AG04450 (cell line): ENCODE measurements at regions not wholly inside any gene's neighbourhood (a gene's known extent, or its start where the extent isn't known, plus 50 kb on each side); places are given as distances from the start of the nearest gene placed in this dataset.

Experiments
- CTCF ChIA-PET: fragments of 300-600, 350-600 bp; formaldehyde crosslinking; extraction: SDS; loops from one replicate; lab custom pipeline; 2022; ENCODE audit warnings: antibody characterized with exemption, inconsistent platforms; lab: Charles Lee
- POLR2A ChIA-PET: fragments of 350-600 bp; formaldehyde crosslinking; extraction: SDS; loops from one replicate; lab custom pipeline; 2021; ENCODE audit warnings: antibody characterized with exemption, inconsistent platforms; lab: Yijun Ruan, JAX
- DNase-seq: peaks from one replicate; pipeline ENCODE4 v3.0.0-alpha.2; 2011; ENCODE audit warnings: low read depth, low spot score
- H3K27ac ChIP-seq: one replicate; pipeline ENCODE4 v1.5.1; 2012; ENCODE audit warnings: low read depth, low read length, control low read depth
- H3K27me3 ChIP-seq: one replicate; pipeline ENCODE4 v1.6.0; 2012; ENCODE audit warnings: low read length; ENCODE audit not compliant: control insufficient read depth, insufficient read depth
- H3K4me3 ChIP-seq: 2 replicates; pipeline ENCODE4 v1.5.1; 2011; ENCODE audit warnings: mild to moderate bottlenecking, low read depth, low read length, control low read depth
- H3K9me3 ChIP-seq: 2 replicates; pipeline ENCODE4 v1.5.1; 2012; ENCODE audit warnings: low read length; ENCODE audit not compliant: control insufficient read depth, insufficient read depth
- TF ChIP-seq, protein P1 (sequence below): IDR thresholded peaks from 2 replicates; pipeline ENCODE4 v1.5.1; 2011; ENCODE audit warnings: low read depth, low read length, control low read depth, inconsistent platforms

DNA sequence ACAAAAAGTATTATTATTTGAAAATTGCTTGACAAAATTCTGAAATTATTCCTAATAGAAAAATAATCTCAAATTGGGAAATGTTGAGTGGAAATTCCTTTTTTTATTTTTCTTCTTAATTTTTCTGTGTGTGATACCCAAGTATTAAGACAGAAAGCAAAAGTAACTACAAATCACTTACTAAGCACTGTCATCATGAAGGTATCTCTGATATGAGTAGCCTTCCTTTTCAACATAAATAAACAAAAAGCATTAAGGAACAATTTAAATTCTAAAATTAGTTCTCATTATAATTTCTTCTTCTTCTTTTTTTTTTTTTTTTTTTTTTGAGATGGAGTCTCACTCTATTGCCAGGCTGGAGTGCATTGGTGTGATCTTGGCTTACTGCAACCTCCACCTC lies 174.2 kb upstream of the RBMS1 start:
- TF ChIP-seq, protein P1, sequence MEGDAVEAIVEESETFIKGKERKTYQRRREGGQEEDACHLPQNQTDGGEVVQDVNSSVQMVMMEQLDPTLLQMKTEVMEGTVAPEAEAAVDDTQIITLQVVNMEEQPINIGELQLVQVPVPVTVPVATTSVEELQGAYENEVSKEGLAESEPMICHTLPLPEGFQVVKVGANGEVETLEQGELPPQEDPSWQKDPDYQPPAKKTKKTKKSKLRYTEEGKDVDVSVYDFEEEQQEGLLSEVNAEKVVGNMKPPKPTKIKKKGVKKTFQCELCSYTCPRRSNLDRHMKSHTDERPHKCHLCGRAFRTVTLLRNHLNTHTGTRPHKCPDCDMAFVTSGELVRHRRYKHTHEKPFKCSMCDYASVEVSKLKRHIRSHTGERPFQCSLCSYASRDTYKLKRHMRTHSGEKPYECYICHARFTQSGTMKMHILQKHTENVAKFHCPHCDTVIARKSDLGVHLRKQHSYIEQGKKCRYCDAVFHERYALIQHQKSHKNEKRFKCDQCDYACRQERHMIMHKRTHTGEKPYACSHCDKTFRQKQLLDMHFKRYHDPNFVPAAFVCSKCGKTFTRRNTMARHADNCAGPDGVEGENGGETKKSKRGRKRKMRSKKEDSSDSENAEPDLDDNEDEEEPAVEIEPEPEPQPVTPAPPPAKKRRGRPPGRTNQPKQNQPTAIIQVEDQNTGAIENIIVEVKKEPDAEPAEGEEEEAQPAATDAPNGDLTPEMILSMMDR = no peak
- H3K9me3 ChIP-seq = no peaks in the 10 kb centered on the region
- H3K27me3 ChIP-seq = no peaks in the 10 kb centered on the region
- DNase-seq = no peak
- CTCF ChIA-PET = no interaction called here
- POLR2A ChIA-PET = no interaction called here
- H3K27ac ChIP-seq = no peak overlapping the region
- H3K4me3 ChIP-seq = no peak overlapping the region

DNA sequence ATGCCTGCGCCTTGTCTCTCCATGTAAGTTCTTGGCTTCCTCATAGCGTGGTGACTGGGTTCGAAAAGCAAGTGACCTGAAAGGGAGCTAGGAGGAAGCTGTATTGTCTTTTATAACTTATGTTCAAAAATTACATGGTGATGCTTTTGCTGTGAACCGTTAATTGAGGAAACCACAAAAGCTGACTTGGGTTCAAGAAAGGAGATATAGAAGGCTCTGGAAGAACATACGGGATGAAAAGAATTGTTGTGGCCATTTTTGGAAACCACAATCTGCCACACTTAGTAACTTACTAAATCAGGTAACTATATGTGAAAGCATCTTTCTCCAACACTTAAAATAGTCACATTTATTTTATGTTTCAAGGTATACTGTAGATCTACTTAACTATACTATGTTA lies 177.0 kb upstream of the RBMS1 start:
- ChIA-PET CTCF (no interaction called here), POLR2A (no interaction called here)
- Histone ChIP-seq H3K27me3 (no peaks in the 10 kb centered on the region), H3K9me3 (no peaks in the 10 kb centered on the region), H3K4me3 (no peak overlapping the region), H3K27ac (no peak overlapping the region)
- TF ChIP-seq, protein P1 = no peak
- no peak for DNase-seq

DNA sequence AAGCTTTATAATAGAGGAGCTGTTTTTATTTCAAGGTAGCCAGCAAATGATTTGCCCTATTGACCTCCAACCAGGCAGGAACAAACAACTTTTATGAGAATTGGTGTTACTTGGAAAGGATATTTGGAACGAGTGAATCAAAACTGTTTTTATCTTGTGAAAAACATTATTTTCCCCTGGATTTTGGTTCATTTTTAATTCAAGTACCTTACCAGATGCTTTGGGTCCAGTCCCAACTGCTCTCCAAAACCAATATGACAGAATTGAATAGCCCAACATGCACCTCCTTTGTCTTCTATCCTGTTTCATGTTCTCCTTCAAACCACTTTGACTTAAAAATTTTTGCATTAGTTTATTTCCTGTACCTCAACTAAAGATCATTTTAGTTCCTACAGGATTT lies 178.6 kb upstream of the RBMS1 start:
- Histone ChIP-seq H3K27ac (no peak overlapping the region), H3K9me3 (no peaks in the 10 kb centered on the region), H3K27me3 (no peaks in the 10 kb centered on the region), H3K4me3 (no peak overlapping the region)
- CTCF ChIA-PET = no interaction called here
- DNase-seq = no peak
- TF ChIP-seq, protein P1 = no peak
- POLR2A ChIA-PET = interaction anchor here (0.6 kb wide), 1 partner anchor 162 kb away, joined by 3 read pairs; no protein-coding TSS in a partner anchor

DNA sequence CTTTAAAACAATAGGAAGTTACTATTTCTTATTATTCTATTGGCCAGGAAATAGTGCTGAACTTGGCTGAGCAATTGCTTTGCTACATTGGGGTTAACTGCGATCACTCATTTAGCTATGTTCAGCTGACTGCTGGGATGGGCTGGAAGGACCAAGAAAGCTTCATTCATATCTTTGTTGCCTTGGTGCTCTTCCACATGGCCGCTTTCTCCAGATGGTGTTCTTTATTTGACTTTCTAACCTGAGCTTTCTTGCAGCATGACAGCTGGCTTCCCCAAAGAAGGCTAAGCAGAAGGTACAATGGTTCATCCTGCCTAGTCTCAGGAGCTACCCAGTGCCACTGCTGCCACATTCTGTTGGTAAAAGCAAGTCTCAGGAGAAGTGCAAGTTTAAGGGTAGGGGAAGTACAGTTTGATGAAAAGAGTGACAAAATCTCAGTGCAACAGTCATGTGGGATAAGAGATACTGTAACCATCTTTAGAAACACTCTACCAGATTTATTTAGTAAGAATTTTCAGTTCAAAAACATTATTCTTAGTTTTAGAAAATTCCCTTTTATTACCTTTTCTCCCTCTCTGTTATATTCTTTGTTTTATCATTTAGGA lies 180.6 kb upstream of the RBMS1 start:
- Histone ChIP-seq H3K9me3 (no peaks in the 10 kb centered on the region), H3K27me3 (no peaks in the 10 kb centered on the region), H3K4me3 (no peak overlapping the region), H3K27ac (no peak overlapping the region)
- DNase-seq = no peak
- TF ChIP-seq, protein P1 = no peak
- CTCF ChIA-PET = no interaction called here
- POLR2A ChIA-PET = no interaction called here

DNA sequence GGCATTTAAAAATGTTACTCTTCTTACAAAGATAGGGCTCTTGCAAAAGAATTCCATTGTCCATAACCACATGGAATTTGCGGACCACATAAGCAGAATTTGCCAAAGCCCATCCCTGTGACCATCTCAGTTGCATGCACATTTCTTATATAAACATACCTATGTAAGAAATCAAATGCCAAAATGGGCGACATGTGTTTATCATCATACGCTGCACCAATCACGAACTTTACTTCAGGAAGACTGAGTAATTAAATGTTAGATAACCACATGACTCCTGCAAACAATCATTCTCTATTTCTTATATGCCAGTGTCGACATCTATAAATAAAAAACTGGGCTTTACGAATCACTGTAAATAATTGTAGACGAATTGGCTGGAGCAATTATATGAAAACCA lies 186.1 kb upstream of the RBMS1 start:
- no peak for DNase-seq

More for the DNA sequence above, 186.1 kb upstream of the RBMS1 start:
- ChIA-PET CTCF (no interaction called here), POLR2A (no interaction called here)
- H3K4me3 ChIP-seq = no peak overlapping the region
- TF ChIP-seq, protein P1 = no peak
- no peaks in the 10 kb centered on the region for H3K27me3 ChIP-seq
- H3K27ac ChIP-seq = no peak overlapping the region
- H3K9me3 ChIP-seq = no peaks in the 10 kb centered on the region
